DLD1 (cell line): ENCODE measurements at regions not wholly inside any gene's neighbourhood (a gene's known extent, or its start where the extent isn't known, plus 50 kb on each side); places are given as distances from the start of the nearest gene placed in this dataset.

ENCODE experiments used
- in situ Hi-C: cut with HindIII; loops from 2 replicates; pipeline ENCODE4 v1.10.0; 2017; ENCODE audit warnings: low sequenced_read_pairs

- in situ Hi-C loops, result no loop called here
These were observed 120.1 kb upstream of the MAX start for GRCh38 chr14:65222440-65222858.

GRCh38 chr14:65223636-65224035, 121.3 kb upstream of the MAX start:
- in situ Hi-C loops, result no loop called here

- in situ Hi-C loops, result loop anchor here (5.0 kb wide), 1 partner anchor 598 kb away; no protein-coding TSS in a partner anchor
These were observed 122.5 kb upstream of the MAX start for GRCh38 chr14:65224799-65225198.

- in situ Hi-C loops, result loop anchor here (5.0 kb wide), 1 partner anchor 597 kb away; no protein-coding TSS in a partner anchor
These were observed 123.2 kb upstream of the MAX start for GRCh38 chr14:65225299-65226159.

- in situ Hi-C loops, result loop anchor here (5.0 kb wide), 1 partner anchor 595 kb away; no protein-coding TSS in a partner anchor
These were observed 124.7 kb upstream of the MAX start for GRCh38 chr14:65226824-65227604.

GRCh38 chr14:65228436-65228835, 126.1 kb upstream of the MAX start:
- in situ Hi-C loops, result loop anchor here (5.0 kb wide), 1 partner anchor 594 kb away; no protein-coding TSS in a partner anchor

GRCh38 chr14:65228956-65229747, 126.8 kb upstream of the MAX start:
- in situ Hi-C loops, result loop anchor here (5.0 kb wide), 1 partner anchor 593 kb away; no protein-coding TSS in a partner anchor

GRCh38 chr14:65229748-65230728, 127.7 kb upstream of the MAX start:
- in situ Hi-C loops, result loop anchor here (5.0 kb wide), 1 partner anchor 592 kb away; no protein-coding TSS in a partner anchor

GRCh38 chr14:65231286-65231980, 129.1 kb upstream of the MAX start:
- in situ Hi-C loops, result no loop called here

GRCh38 chr14:65234752-65235361, 132.5 kb upstream of the MAX start:
- in situ Hi-C loops, result no loop called here

GRCh38 chr14:65237023-65237814, 134.9 kb upstream of the MAX start:
- in situ Hi-C loops, result no loop called here

- in situ Hi-C loops, result no loop called here
These were observed 135.6 kb upstream of the MAX start for GRCh38 chr14:65237941-65238340.

- in situ Hi-C loops, result no loop called here
These were observed 136.1 kb upstream of the MAX start for GRCh38 chr14:65238456-65238855.

- in situ Hi-C loops, result no loop called here
These were observed 137.0 kb upstream of the MAX start for GRCh38 chr14:65239143-65239937.

GRCh38 chr14:65239938-65240296, 137.6 kb upstream of the MAX start:
- in situ Hi-C loops, result no loop called here

- in situ Hi-C loops, result no loop called here
These were observed 138.9 kb upstream of the MAX start for GRCh38 chr14:65241125-65241752.

- in situ Hi-C loops, result no loop called here
These were observed 140.4 kb upstream of the MAX start for GRCh38 chr14:65242732-65243134.
